Neural cell (in vitro differentiated cells): ENCODE measurements at regions not wholly inside any gene's neighbourhood (a gene's known extent, or its start where the extent isn't known, plus 50 kb on each side); places are given as distances from the start of the nearest gene placed in this dataset.

Experiments used
- CTCF ChIP-seq: fragments of 450-650 bp; IDR thresholded peaks from 2 replicates; pipeline ENCODE4 v1.5.1; 2014; ENCODE audit warnings: antibody characterized with exemption, mild to moderate bottlenecking, moderate library complexity; ENCODE audit not compliant: poor library complexity, severe bottlenecking
- EZH2 ChIP-seq: fragments of 200-600, 300-800 bp; shearing (Covaris generic), sonication (generic); IDR thresholded peaks from 2 replicates; pipeline ENCODE4 v1.6.1; 2014; ENCODE audit warnings: antibody characterized with exemption, low read length, borderline replicate concordance, mild to moderate bottlenecking; ENCODE audit not compliant: insufficient read depth, poor library complexity, severe bottlenecking
- POLR2AphosphoS5 ChIP-seq: IDR thresholded peaks from 2 replicates; pipeline ENCODE4 v1.6.1; 2012
- RAD21 ChIP-seq: fragments of 450-650 bp; conservative IDR thresholded peaks from 2 replicates; pipeline ENCODE4 v1.6.1; 2014; ENCODE audit warnings: antibody characterized with exemption, mild to moderate bottlenecking, moderate library complexity

- no peak for TF ChIP-seq CTCF
- TF ChIP-seq RAD21, result no peak
- TF ChIP-seq EZH2, result no peak
- no peak for TF ChIP-seq POLR2AphosphoS5
Observed at GRCh38 chrX:79592259-79592658, 225.1 kb upstream of the ITM2A start.
